H1 (cell line): ENCODE measurements at regions not wholly inside any gene's neighbourhood (a gene's known extent, or its start where the extent isn't known, plus 50 kb on each side); places are given as distances from the start of the nearest gene placed in this dataset.

Experiments used
- BACH1 ChIP-seq: IDR thresholded peaks from 2 replicates; pipeline ENCODE4 v1.6.1; 2012; ENCODE audit warnings: low read length, improper control_type of control experiment
- CHD7 ChIP-seq: fragments of 300-600 bp; sonication (generic); IDR thresholded peaks from 2 replicates; pipeline ENCODE4 v1.7.1; 2012; ENCODE audit warnings: low read length, moderate library complexity, mild to moderate bottlenecking, inconsistent platforms; ENCODE audit not compliant: insufficient replicate concordance
- FOSL1 ChIP-seq: IDR thresholded peaks from 2 replicates; pipeline ENCODE4 v1.6.1; 2011; ENCODE audit warnings: mild to moderate bottlenecking, low read depth, low read length, moderate library complexity; ENCODE audit not compliant: insufficient read depth
- TCF12 ChIP-seq: IDR thresholded peaks from 2 replicates; pipeline ENCODE4 v1.6.1; 2011; ENCODE audit warnings: low read depth, mild to moderate bottlenecking, low read length

- no peak for TF ChIP-seq CHD7
- TF ChIP-seq BACH1: no peak
- no peak for TF ChIP-seq FOSL1
- TF ChIP-seq TCF12: no peak
These were observed 92.2 kb upstream of the GATB start (continued) for GRCh38 chr4:151853034-151853433.
